Astrocyte (in vitro differentiated cells and primary cell): ENCODE measurements at regions not wholly inside any gene's neighbourhood (a gene's known extent, or its start where the extent isn't known, plus 50 kb on each side); places are given as distances from the start of the nearest gene placed in this dataset.

Experiments
- CTCF ChIP-seq: IDR thresholded peaks from 2 replicates; pipeline ENCODE4 v1.5.1; 2011; ENCODE audit warnings: low read depth, mild to moderate bottlenecking, inconsistent platforms, low read length, moderate library complexity; ENCODE audit not compliant: insufficient read depth
- EZH2 ChIP-seq: IDR thresholded peaks from 2 replicates; pipeline ENCODE4 v1.6.1; 2012; ENCODE audit warnings: mild to moderate bottlenecking, low read length, inconsistent platforms; ENCODE audit not compliant: insufficient read depth

- no peak for TF ChIP-seq CTCF
- no peak for TF ChIP-seq EZH2
These were observed 351.7 kb downstream of the FAT3 start for GRCh38 chr11:92576315-92576714.
